IMR-90 (cell line): ENCODE measurements at regions not wholly inside any gene's neighbourhood (a gene's known extent, or its start where the extent isn't known, plus 50 kb on each side); places are given as distances from the start of the nearest gene placed in this dataset.

Experiments
- CEBPB ChIP-seq: IDR thresholded peaks from 2 replicates; pipeline ENCODE4 v1.6.1; 2012; ENCODE audit warnings: low read depth, low read length, improper control_type of control experiment
- CHD1 ChIP-seq: IDR thresholded peaks from 2 replicates; pipeline ENCODE4 v1.6.1; 2012; ENCODE audit warnings: low read depth, low read length, improper control_type of control experiment
- CTCF ChIP-seq: conservative IDR thresholded peaks from 2 replicates; pipeline ENCODE4 v1.5.1; 2012; ENCODE audit warnings: mild to moderate bottlenecking, low read depth, low read length, improper control_type of control experiment
- ELK1 ChIP-seq: fragments of 150-350 bp; IDR thresholded peaks from 2 replicates; pipeline ENCODE4 v1.6.1; 2016; ENCODE audit warnings: low read depth, mild to moderate bottlenecking, low read length, moderate library complexity, borderline replicate concordance
- FOS ChIP-seq: fragments of 150-350 bp; IDR thresholded peaks from 2 replicates; pipeline ENCODE4 v1.6.1; 2016; ENCODE audit warnings: low read depth, low read length
- MAFK ChIP-seq: IDR thresholded peaks from 2 replicates; pipeline ENCODE4 v1.6.1; 2012; ENCODE audit warnings: low read depth, low read length, improper control_type of control experiment
- MXI1 ChIP-seq: IDR thresholded peaks from 2 replicates; pipeline ENCODE4 v1.6.1; 2012; ENCODE audit warnings: low read depth, mild to moderate bottlenecking, low read length, moderate library complexity, borderline replicate concordance
- NFE2L2 ChIP-seq: fragments of 150-350 bp; IDR thresholded peaks from 2 replicates; pipeline ENCODE4 v1.6.1; 2016; ENCODE audit warnings: low read depth, mild to moderate bottlenecking, low read length
- POLR2A ChIP-seq: IDR thresholded peaks from 2 replicates; pipeline ENCODE4 v1.6.1; 2012; ENCODE audit warnings: mild to moderate bottlenecking, low read depth, low read length
- RCOR1 ChIP-seq: IDR thresholded peaks from 2 replicates; pipeline ENCODE4 v1.6.1; 2012; ENCODE audit warnings: mild to moderate bottlenecking, low read length, improper control_type of control experiment; ENCODE audit not compliant: insufficient replicate concordance
- RFX5 ChIP-seq: IDR thresholded peaks from 2 replicates; pipeline ENCODE4 v1.8.0; 2012; ENCODE audit warnings: low read depth, mild to moderate bottlenecking, low read length, moderate library complexity

GRCh38 chr3:5576277-5577011 lies 388.9 kb downstream of the EDEM1 start:
- TF ChIP-seq FOS (no peak), RFX5 (no peak), MXI1 (no peak), ELK1 (no peak), CTCF (no peak), POLR2A (no peak), CEBPB (no peak), MAFK (no peak), NFE2L2 (no peak), RCOR1 (no peak), CHD1 (no peak)
